K562 (cell line): ENCODE measurements at regions not wholly inside any gene's neighbourhood (a gene's known extent, or its start where the extent isn't known, plus 50 kb on each side); places are given as distances from the start of the nearest gene placed in this dataset.

Source experiments
- ATAC-seq: fragments of 200-7000 bp; cut with Tn5 transposase; 3 replicates; pipeline ENCODE4 v1.9.1; 2020; ENCODE audit warnings: moderate library complexity
- BruUV-seq: library from RNA; stranded (reverse); fragments of 400-500 nt; replicated peaks from 2 replicates; lab custom pipeline; 2021; lab: Mats Ljungman, UMichigan
- CTCF ChIA-PET: fragments of 300-600 bp; formaldehyde crosslinking; extraction: SDS; loops from one replicate; lab custom pipeline; 2021; ENCODE audit warnings: low intra/inter-chr PET ratio; lab: Yijun Ruan, JAX
- POLR2A ChIA-PET: fragments of 300-600, 350-650 bp; sonication (Branson Sonifier 250); formaldehyde crosslinking; extraction: SDS; loops from one replicate; lab custom pipeline; 2021; ENCODE audit warnings: antibody characterized with exemption, inconsistent platforms; lab: Yijun Ruan, JAX
- DNase-seq, 4 experiments: peaks; one replicate each; pipeline versions ENCODE4 v3.0.0 to v3.0.0-alpha.2; 2011 to 2018; ENCODE audit warnings: low spot score in 3 of 4, mixed read lengths in 3 of 4; ENCODE audit errors: extremely low read depth in 1 of 4
- FAIRE-seq: peaks from 2 replicates; lab custom pipeline; 2011; peaks lifted over from hg19 to GRCh38; lab: Jason Lieb, UNC
- H2AFZ ChIP-seq: 2 replicates; pipeline ENCODE4 v1.6.0; 2011; ENCODE audit warnings: low read depth, low read length, control low read depth, inconsistent platforms
- H3K27ac ChIP-seq: fragments of 200-600 bp; 3 replicates; pipeline ENCODE4 v1.8.0; 2011; ENCODE audit warnings: low read depth, mild to moderate bottlenecking, control low read depth, inconsistent platforms, low read length, moderate library complexity, mixed read lengths; ENCODE audit errors: extremely low read depth
- H3K27me3 ChIP-seq, 2 experiments: fragments of 300-600 bp in 1 of 2; 2 replicates in 1 of 2; 3 replicates in 1 of 2; pipeline versions ENCODE4 v1.6.0 to v1.8.0; 2011; ENCODE audit warnings: inconsistent platforms in 2 of 2, low read length in 2 of 2, mild to moderate bottlenecking in 1 of 2, mixed read lengths in 1 of 2, moderate library complexity in 1 of 2; ENCODE audit not compliant: control insufficient read depth in 2 of 2, insufficient read depth in 2 of 2
- H3K36me3 ChIP-seq: fragments of 300-600 bp; 3 replicates; pipeline ENCODE4 v1.8.0; 2011; ENCODE audit warnings: mild to moderate bottlenecking, low read length, inconsistent platforms; ENCODE audit not compliant: control insufficient read depth, insufficient read depth
- H3K4me1 ChIP-seq, 2 experiments: fragments of 200-600 bp in 1 of 2; replicated peaks in 1 of 2; 2 replicates in 1 of 2; 3 replicates in 1 of 2; pipeline versions ENCODE4 v1.5.1 to v1.8.0; 2011; ENCODE audit warnings: inconsistent platforms in 2 of 2, low read length in 2 of 2, mild to moderate bottlenecking in 1 of 2, mixed read lengths in 1 of 2, moderate library complexity in 1 of 2; ENCODE audit not compliant: control insufficient read depth in 2 of 2, insufficient read depth in 2 of 2
- H3K4me2 ChIP-seq: 2 replicates; pipeline ENCODE4 v1.6.1; 2011; ENCODE audit warnings: low read length, control low read depth, inconsistent platforms, mixed read lengths; ENCODE audit not compliant: insufficient read depth
- H3K4me3 ChIP-seq: fragments of 200-600 bp; sonication (generic), shearing (Covaris generic); 2 replicates; pipeline ENCODE4 v1.5.1; 2016; ENCODE audit warnings: control low read depth, inconsistent platforms
- H3K79me2 ChIP-seq: fragments of 200-600 bp; 3 replicates; pipeline ENCODE4 v1.8.0; 2011; ENCODE audit warnings: low read length, inconsistent platforms; ENCODE audit not compliant: control insufficient read depth, insufficient read depth
- H3K9ac ChIP-seq, 2 experiments: 2 replicates each; pipeline versions ENCODE4 v1.6.0 to v1.6.1; 2011; ENCODE audit warnings: low read depth in 2 of 2, low read length in 2 of 2, control low read depth in 1 of 2, inconsistent platforms in 1 of 2, mild to moderate bottlenecking in 1 of 2, mixed read lengths in 1 of 2; ENCODE audit not compliant: insufficient read depth in 1 of 2
- H3K9me1 ChIP-seq: one replicate; pipeline ENCODE4 v1.6.0; 2011; ENCODE audit warnings: inconsistent platforms, mild to moderate bottlenecking, low read length, moderate library complexity; ENCODE audit not compliant: control insufficient read depth, insufficient read depth
- H3K9me3 ChIP-seq: replicated peaks from 2 replicates; pipeline ENCODE4 v1.5.1; 2011; ENCODE audit warnings: low read depth, low read length, inconsistent platforms; ENCODE audit not compliant: control insufficient read depth, insufficient read depth
- H4K20me1 ChIP-seq: replicated peaks from 2 replicates; pipeline ENCODE4 v1.6.1; 2011; ENCODE audit warnings: low read length, inconsistent platforms, mixed read lengths; ENCODE audit not compliant: control insufficient read depth, insufficient read depth
- BACH1 ChIP-seq: fragments of 200-800 bp; sonication (Bioruptor generic); IDR thresholded peaks from 2 replicates; pipeline ENCODE4 v1.6.1; 2016; ENCODE audit warnings: missing genetic modification characterization, missing compliant biosample characterization
- CHD1 ChIP-seq: fragments of 200-600 bp; sonication (generic); IDR thresholded peaks from one replicate; pipeline ENCODE4 v1.6.1; 2012; ENCODE audit warnings: mild to moderate bottlenecking, moderate library complexity, low read length, inconsistent platforms
- CHD4 ChIP-seq: fragments of 200-600 bp; sonication (generic); IDR thresholded peaks from 3 replicates; pipeline ENCODE4 v1.6.1; 2012; ENCODE audit warnings: low read depth, mild to moderate bottlenecking, mixed read lengths, low read length, inconsistent platforms; ENCODE audit not compliant: insufficient read depth, insufficient replicate concordance, poor library complexity, severe bottlenecking
- CREB3L1 ChIP-seq: fragments of 450-650 bp; IDR thresholded peaks from 2 replicates; pipeline ENCODE4 v1.6.1; 2014; ENCODE audit warnings: low read depth, mild to moderate bottlenecking, moderate library complexity, borderline replicate concordance
- E2F4 ChIP-seq: sonication (generic); formaldehyde crosslinking; IDR thresholded peaks from 2 replicates; pipeline ENCODE4 v1.8.0; 2022; ENCODE audit warnings: mild to moderate bottlenecking, low read depth, missing genetic modification reagents
- EHMT2 ChIP-seq: fragments of 450-650 bp; IDR thresholded peaks from 2 replicates; pipeline ENCODE4 v1.6.1; 2018; ENCODE audit warnings: antibody characterized with exemption
- HLTF ChIP-seq: fragments of 450-650 bp; IDR thresholded peaks from 2 replicates; pipeline ENCODE4 v1.6.1; 2016
- MIER1 ChIP-seq: fragments of 450-650 bp; IDR thresholded peaks from 2 replicates; pipeline ENCODE4 v1.6.1; 2016; ENCODE audit warnings: antibody characterized with exemption, mild to moderate bottlenecking, low read depth
- TCF7L2 ChIP-seq: fragments of 150-350 bp; IDR thresholded peaks from 2 replicates; pipeline ENCODE4 v1.6.1; 2016; ENCODE audit warnings: low read depth, mild to moderate bottlenecking, low read length, moderate library complexity
- YBX1 ChIP-seq: fragments of 450-650 bp; IDR thresholded peaks from 2 replicates; pipeline ENCODE4 v1.7.1; 2016; ENCODE audit warnings: mild to moderate bottlenecking
- ZNF3 ChIP-seq: fragments of 250-450 bp; sonication (Bioruptor Pico); IDR thresholded peaks from 2 replicates; pipeline ENCODE4 v1.5.0; 2021; ENCODE audit warnings: mild to moderate bottlenecking, moderate library complexity
- ZNF668 ChIP-seq: fragments of 250-450 bp; sonication (Bioruptor Pico); IDR thresholded peaks from 2 replicates; pipeline ENCODE4 v1.8.0; 2022; ENCODE audit warnings: mild to moderate bottlenecking, inconsistent platforms
- WGBS: fragments of 100-300 bp; shearing (Covaris generic); methylation state at CpG from one replicate; pipeline ENCODE4 v1.1.6; 2016; ENCODE audit warnings: low coverage, mixed read lengths; ENCODE audit not compliant: insufficient coverage; ENCODE audit errors: missing lambda C conversion rate; 5-methylcytosine and 5-hydroxymethylcytosine counted together
- in situ Hi-C: fragments of 300-500 bp; cut with MboI; formaldehyde crosslinking; loops from 4 replicates; pipeline ENCODE4 v1.15.0; 2018; ENCODE audit warnings: inconsistent platforms, mixed read lengths
- intact Hi-C: fragments of 100-400 bp; cut with micrococcal nuclease; formaldehyde crosslinking; loops from 2 replicates; pipeline ENCODE4 v1.14.2; 2022

GRCh38 chr12:93288626-93289025 lies 89.1 kb upstream of the NUDT4 start:
- DNase-seq (no peak), ATAC-seq (no peak), FAIRE-seq (no peak)
- Histone ChIP-seq H4K20me1 (no peaks in the 10 kb centered on the region), H3K9me1 (no peaks in the 10 kb centered on the region), H3K9ac (no peak overlapping the region), H3K4me1 (no peaks in the 10 kb centered on the region; a peak in 2 of 5 replicates), H3K4me2 (no peak overlapping the region), H2AFZ (no peak overlapping the region; the same call in 1 of the 2 replicates), H3K4me3 (no peak overlapping the region), H3K27ac (no peak overlapping the region), H3K79me2 (no peaks in the 10 kb centered on the region), H3K9me3 (no peaks in the 10 kb centered on the region), H3K36me3 (no peaks in the 10 kb centered on the region), H3K27me3 (no peaks in the 10 kb centered on the region)
- in situ Hi-C loops (no loop called here), intact Hi-C loops (no loop called here)
- ChIA-PET POLR2A (interaction anchor here (1.3 kb wide), 1 partner anchor 14 kb away, joined by 6 read pairs; no protein-coding TSS in a partner anchor), CTCF (no interaction called here)
- BruUV-seq, result no TSS peak
- TF ChIP-seq CHD4, result no peak

- no TSS peak for BruUV-seq
- Histone ChIP-seq H3K9me1 (no peaks in the 10 kb centered on the region), H3K27me3 (no peaks in the 10 kb centered on the region), H3K27ac (no peak overlapping the region), H3K9me3 (no peaks in the 10 kb centered on the region), H3K36me3 (no peaks in the 10 kb centered on the region), H3K79me2 (no peaks in the 10 kb centered on the region), H4K20me1 (no peaks in the 10 kb centered on the region), H3K4me3 (no peak overlapping the region), H3K4me2 (no peak overlapping the region), H3K4me1 (no peaks in the 10 kb centered on the region; a peak in 2 of 5 replicates), H2AFZ (no peak overlapping the region), H3K9ac (no peak overlapping the region)
- WGBS, result 81% methylated on average over 6 of the region's 7 CpGs
- FAIRE-seq, result no peak
- intact Hi-C loops, result no loop called here
- POLR2A ChIA-PET, result interaction anchor here (0.7 kb wide), 1 partner anchor 11 kb away, joined by 4 read pairs; no protein-coding TSS in a partner anchor
- no peak for ATAC-seq
- in situ Hi-C loops, result no loop called here
- DNase-seq, result no peak
- CTCF ChIA-PET, result no interaction called here
- no peak for TF ChIP-seq HLTF
- TF ChIP-seq CHD1, result no peak
- TF ChIP-seq ZNF668 (CRISPR knock-in tag), result no peak
- no peak for TF ChIP-seq EHMT2
- TF ChIP-seq TCF7L2, result no peak
- no peak for TF ChIP-seq ZNF3 (CRISPR knock-in tag)
- no peak for TF ChIP-seq BACH1 (tag)
- TF ChIP-seq YBX1, result no peak
- no peak for TF ChIP-seq MIER1
- no peak for TF ChIP-seq E2F4
- no peak for TF ChIP-seq CREB3L1
Observed at GRCh38 chr12:93290391-93290790, 87.3 kb upstream of the NUDT4 start.
